PFSK-1 (cell line): ENCODE measurements at regions not wholly inside any gene's neighbourhood (a gene's known extent, or its start where the extent isn't known, plus 50 kb on each side); places are given as distances from the start of the nearest gene placed in this dataset.

Experiments
- POLR2AphosphoS5 ChIP-seq: IDR thresholded peaks from 2 replicates; pipeline ENCODE4 v1.6.1; 2012; ENCODE audit warnings: low read depth, mild to moderate bottlenecking, control low read depth, low read length, moderate library complexity
- TAF1 ChIP-seq: IDR thresholded peaks from 2 replicates; pipeline ENCODE4 v1.6.1; 2012; ENCODE audit warnings: low read length, control low read depth, borderline replicate concordance; ENCODE audit not compliant: insufficient read depth

DNA sequence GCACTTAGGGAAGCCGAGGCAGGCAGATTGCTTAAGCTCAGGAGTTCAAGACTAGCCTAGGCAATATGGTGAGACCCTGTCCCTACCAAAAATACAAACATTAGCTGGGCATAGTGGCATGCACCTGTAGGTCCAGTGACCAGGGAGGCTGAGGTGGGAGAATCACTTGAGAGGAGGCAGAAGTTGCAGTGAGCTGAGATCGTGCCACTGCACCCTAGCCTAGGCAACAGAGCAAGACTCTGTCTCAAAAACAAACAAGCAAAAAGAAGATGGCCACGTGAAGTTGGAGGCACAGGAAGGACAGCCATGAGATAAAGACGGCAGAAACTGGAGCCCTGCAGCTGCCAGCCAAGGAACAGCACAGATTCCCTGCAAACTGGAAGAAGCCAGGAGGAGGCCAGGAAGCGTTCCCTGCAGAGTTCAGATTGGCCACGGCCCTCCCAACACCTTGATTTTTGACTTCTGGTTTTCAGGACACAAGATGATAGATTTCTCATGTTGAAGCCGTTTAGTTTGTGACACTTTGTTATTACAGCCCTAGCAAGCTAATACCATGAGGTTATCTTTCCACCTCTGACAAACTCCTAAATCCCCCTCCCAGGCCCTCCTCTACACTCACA is 786.7 kb downstream of the UQCRFS1 start:
- TF ChIP-seq POLR2AphosphoS5, result no peak
- TF ChIP-seq TAF1, result no peak
